ENCODE measurements at regions not wholly inside any gene's neighbourhood (a gene's known extent, or its start where the extent isn't known, plus 50 kb on each side); places are given as distances from the start of the nearest gene placed in this dataset.

DNA sequence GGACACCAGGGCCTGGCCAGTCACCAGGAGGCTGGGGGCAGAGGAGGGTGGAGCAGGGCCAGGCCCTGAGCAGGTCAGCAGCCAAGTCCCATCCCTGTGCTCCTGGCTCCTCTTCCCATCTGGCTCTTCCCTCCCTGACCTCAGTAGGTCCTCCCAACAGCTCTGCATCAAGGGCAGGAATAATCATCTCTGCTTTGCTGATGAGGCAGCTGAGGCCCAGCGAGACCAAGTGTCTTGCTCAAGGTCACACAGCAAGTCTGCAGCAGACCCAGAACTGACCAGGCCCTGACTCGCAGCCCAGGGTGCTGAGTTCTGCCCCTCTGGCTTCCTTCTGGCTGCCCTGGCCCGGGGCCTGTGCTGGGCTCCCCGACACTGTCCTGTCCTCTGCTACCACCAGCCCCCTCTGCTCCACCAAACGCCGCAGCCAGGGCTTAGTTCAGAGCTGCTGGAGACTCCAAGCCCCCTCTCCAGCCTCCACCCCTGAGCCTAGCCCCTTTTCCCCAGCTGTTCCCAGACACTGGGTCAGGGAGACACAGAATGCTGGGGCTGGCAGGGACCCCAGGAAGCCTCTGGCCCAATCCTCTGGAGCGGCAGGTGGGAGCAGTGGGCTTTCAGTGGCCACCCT is 224.9 kb downstream of the PTPRU start:
- TF ChIP-seq SMC3 (IDR thresholded peaks at IDR 0.05) (no peak), CEBPB (IDR thresholded peaks at IDR 0.05) (no peak), POLR2A (IDR thresholded peaks at IDR 0.05; ENCODE audit: low read length) (no peak), RAD21 (conservative IDR thresholded peaks at IDR 0.05 in 1 of 2, IDR thresholded peaks at IDR 0.05 in 1 of 2) (no peak), EP300 (IDR thresholded peaks at IDR 0.05) (no peak)
